ENCODE measurements at regions not wholly inside any gene's neighbourhood (a gene's known extent, or its start where the extent isn't known, plus 50 kb on each side); places are given as distances from the start of the nearest gene placed in this dataset.
"Not testable (repeated sequence)": the region's sequence is repeated elsewhere in the genome, so short reads cannot be mapped to it uniquely, and the experiment has no call there.

GRCh38 chrX:131649741-131650140, 105.9 kb downstream of the OR13H1 start (continued):
- TF ChIP-seq ZFP36 (IDR thresholded peaks at IDR 0.05; ENCODE audit: borderline replicate concordance, partially characterized antibody) (no peak), CBX2 (IDR thresholded peaks at IDR 0.05; ENCODE audit: borderline replicate concordance, low read depth) (no peak), EHF (CRISPR knock-in tag; IDR thresholded peaks at IDR 0.05) (no peak), HEYL (CRISPR knock-in tag; IDR thresholded peaks at IDR 0.05) (no peak)

GRCh38 chrX:131650637-131651410, 107.0 kb downstream of the OR13H1 start:
- no peak for ATAC-seq
- no peak for DNase-seq (ENCODE audit: low read depth in 1 of 2, low spot score in 1 of 2)
- 13% methylated on average over 4 of the region's 4 CpGs for WGBS (ENCODE audit: missing lambda C conversion rate)
- no peak for FAIRE-seq
- Histone ChIP-seq H3K4me1 (no peaks in the 10 kb centered on the region), H3K4me3 (no peak overlapping the region), H3K9me3 (0 out of 3 replicates have a peak, but pooled peaks cover 4% of the 10 kb centered on the region), H3K4me2 (no peak overlapping the region), H3K27ac (no peak overlapping the region)
- ChIA-PET POLR2A (no interaction called here), CTCF (no interaction called here)
- TF ChIP-seq CEBPB (IDR thresholded peaks at IDR 0.05) (no peak), CBX2 (IDR thresholded peaks at IDR 0.05; ENCODE audit: borderline replicate concordance, low read depth) (no peak), NR3C1 (IDR thresholded peaks at IDR 0.05) (no peak), E2F6 (IDR thresholded peaks at IDR 0.05; ENCODE audit: borderline replicate concordance, low read depth) (no peak), PHF8 (IDR thresholded peaks at IDR 0.05; ENCODE audit: borderline replicate concordance, low read depth) (no peak), ATOH8 (CRISPR knock-in tag; IDR thresholded peaks at IDR 0.05; ENCODE audit: low read depth) (no peak), ZC3H11A (IDR thresholded peaks at IDR 0.05) (no peak), USF2 (IDR thresholded peaks at IDR 0.05) (no peak), MAFK (IDR thresholded peaks at IDR 0.05; ENCODE audit: partially characterized antibody) (no peak), MAZ (IDR thresholded peaks at IDR 0.05; ENCODE audit: borderline replicate concordance, low read depth, low read length) (no peak), ZFP36 (IDR thresholded peaks at IDR 0.05; ENCODE audit: borderline replicate concordance, partially characterized antibody) (no peak), HOXB13 (CRISPR knock-in tag; IDR thresholded peaks at IDR 0.05; ENCODE audit: low read depth) (no peak), FOSB (CRISPR knock-in tag; IDR thresholded peaks at IDR 0.05) (no peak), REST (IDR thresholded peaks at IDR 0.05) (no peak), CBX8 (IDR thresholded peaks at IDR 0.05) (no peak), FOXS1 (CRISPR knock-in tag; IDR thresholded peaks at IDR 0.05) (no peak)

- DNase-seq (ENCODE audit: low read depth in 1 of 2, low spot score in 1 of 2); H3K27ac ChIP-seq; H3K4me3 ChIP-seq; POLR2A ChIA-PET; H3K9me3 ChIP-seq; FAIRE-seq; H3K4me2 ChIP-seq; ATAC-seq; H3K4me1 ChIP-seq; CTCF ChIA-PET: not testable (repeated sequence)
- WGBS (ENCODE audit: missing lambda C conversion rate): 70% methylated on average over 2 of the region's 9 CpGs
These were observed 119.9 kb downstream of the OR13H1 start for GRCh38 chrX:131663726-131664125.

Data from A549 (cell line).